Cardiac muscle cell (in vitro differentiated cells and primary cell): ENCODE measurements at regions not wholly inside any gene's neighbourhood (a gene's known extent, or its start where the extent isn't known, plus 50 kb on each side); places are given as distances from the start of the nearest gene placed in this dataset.

Experiments
- DNase-seq, 2 donors: peaks; one replicate each; pipeline versions ENCODE4 v3.0.0 to v3.0.0-alpha.2; 2010 to 2017; ENCODE audit warnings: low read depth in 1 of 2, low spot score in 1 of 2
- H3K27ac ChIP-seq: fragments of 200-600 bp; sonication (generic); 2 replicates; pipeline ENCODE4 v1.5.1; 2016
- H3K27me3 ChIP-seq: fragments of 200-600 bp; sonication (generic); 2 replicates; pipeline ENCODE4 v1.6.0; 2016; ENCODE audit warnings: control low read depth
- H3K36me3 ChIP-seq: fragments of 200-600 bp; sonication (generic); 2 replicates; pipeline ENCODE4 v1.5.1; 2016; ENCODE audit warnings: control low read depth
- H3K4me1 ChIP-seq: fragments of 200-600 bp; sonication (generic); 2 replicates; pipeline ENCODE4 v1.8.1; 2017; ENCODE audit warnings: low read depth, mild to moderate bottlenecking, mixed run types
- H3K4me3 ChIP-seq: fragments of 200-600 bp; sonication (generic); 2 replicates; pipeline ENCODE4 v1.5.1; 2016; ENCODE audit warnings: mild to moderate bottlenecking
- H3K9me3 ChIP-seq: fragments of 200-600 bp; sonication (generic); 2 replicates; pipeline ENCODE4 v1.5.1; 2017; ENCODE audit warnings: low read depth, mild to moderate bottlenecking, control low read depth
- TF ChIP-seq, protein P1 (sequence below): IDR thresholded peaks from 2 replicates; pipeline ENCODE4 v1.5.1; 2012; ENCODE audit warnings: low read depth, mild to moderate bottlenecking, low read length

- TF ChIP-seq, protein P1, sequence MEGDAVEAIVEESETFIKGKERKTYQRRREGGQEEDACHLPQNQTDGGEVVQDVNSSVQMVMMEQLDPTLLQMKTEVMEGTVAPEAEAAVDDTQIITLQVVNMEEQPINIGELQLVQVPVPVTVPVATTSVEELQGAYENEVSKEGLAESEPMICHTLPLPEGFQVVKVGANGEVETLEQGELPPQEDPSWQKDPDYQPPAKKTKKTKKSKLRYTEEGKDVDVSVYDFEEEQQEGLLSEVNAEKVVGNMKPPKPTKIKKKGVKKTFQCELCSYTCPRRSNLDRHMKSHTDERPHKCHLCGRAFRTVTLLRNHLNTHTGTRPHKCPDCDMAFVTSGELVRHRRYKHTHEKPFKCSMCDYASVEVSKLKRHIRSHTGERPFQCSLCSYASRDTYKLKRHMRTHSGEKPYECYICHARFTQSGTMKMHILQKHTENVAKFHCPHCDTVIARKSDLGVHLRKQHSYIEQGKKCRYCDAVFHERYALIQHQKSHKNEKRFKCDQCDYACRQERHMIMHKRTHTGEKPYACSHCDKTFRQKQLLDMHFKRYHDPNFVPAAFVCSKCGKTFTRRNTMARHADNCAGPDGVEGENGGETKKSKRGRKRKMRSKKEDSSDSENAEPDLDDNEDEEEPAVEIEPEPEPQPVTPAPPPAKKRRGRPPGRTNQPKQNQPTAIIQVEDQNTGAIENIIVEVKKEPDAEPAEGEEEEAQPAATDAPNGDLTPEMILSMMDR: no peak
- no peak for DNase-seq
- H3K36me3 ChIP-seq: no peaks in the 10 kb centered on the region
- no peaks in the 10 kb centered on the region for H3K4me1 ChIP-seq
- H3K4me3 ChIP-seq: no peak overlapping the region
- H3K9me3 ChIP-seq: no peaks in the 10 kb centered on the region
- no peaks in the 10 kb centered on the region for H3K27me3 ChIP-seq
- H3K27ac ChIP-seq: no peak overlapping the region
Observed at GRCh38 chr9:113665756-113666155, 202.2 kb downstream of the RGS3 start.

- no peak for DNase-seq
Observed at GRCh38 chr9:113668061-113668460, 204.5 kb downstream of the RGS3 start.

DNA sequence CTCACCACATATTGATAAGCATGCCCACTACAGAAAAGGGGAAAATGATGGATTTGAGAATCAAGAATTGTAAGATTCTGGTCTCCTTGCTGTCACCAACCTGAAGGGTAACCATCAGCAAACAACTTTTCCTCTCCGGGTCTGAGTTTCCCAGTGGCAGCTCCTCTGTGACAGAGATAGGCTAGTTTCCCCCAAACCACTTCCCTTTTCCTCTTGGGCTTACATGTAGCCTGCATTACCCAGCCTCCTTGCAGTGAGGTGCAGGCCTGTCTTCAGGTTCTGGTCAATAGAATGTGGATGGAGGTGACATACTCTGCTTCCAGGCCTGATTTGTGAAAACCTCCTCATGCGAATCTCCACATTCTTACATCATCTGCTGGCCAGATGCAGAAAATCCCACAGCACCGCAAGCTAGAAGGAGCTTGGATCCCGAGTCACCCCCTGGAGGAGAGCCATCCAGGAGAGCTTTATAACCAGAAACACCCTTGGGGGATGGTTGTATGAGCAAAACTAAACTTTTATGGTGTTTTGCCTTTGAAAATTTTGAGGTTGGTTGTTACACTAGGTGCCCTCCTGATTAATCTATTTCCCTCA lies 206.1 kb downstream of the RGS3 start:
- no peak for DNase-seq
- no peak overlapping the region for H3K27ac ChIP-seq
- no peaks in the 10 kb centered on the region for H3K36me3 ChIP-seq
- H3K9me3 ChIP-seq: no peaks in the 10 kb centered on the region
- H3K4me3 ChIP-seq: no peak overlapping the region
- H3K4me1 ChIP-seq: no peaks in the 10 kb centered on the region
- TF ChIP-seq, protein P1: no peak
- H3K27me3 ChIP-seq: no peaks in the 10 kb centered on the region

More at GRCh38 chr9:113668061-113668460, 204.5 kb downstream of the RGS3 start:
- Histone ChIP-seq H3K4me1 (no peaks in the 10 kb centered on the region), H3K9me3 (no peaks in the 10 kb centered on the region), H3K36me3 (no peaks in the 10 kb centered on the region), H3K27ac (no peak overlapping the region), H3K27me3 (no peaks in the 10 kb centered on the region), H3K4me3 (no peak overlapping the region)
- TF ChIP-seq, protein P1: no peak

GRCh38 chr9:113673726-113674125 lies 202.4 kb upstream of the ZNF618 start:
- TF ChIP-seq, protein P1: no peak
- no peaks in the 10 kb centered on the region for H3K27me3 ChIP-seq
- H3K4me1 ChIP-seq: no peaks in the 10 kb centered on the region
- H3K4me3 ChIP-seq: no peak overlapping the region
- H3K36me3 ChIP-seq: no peaks in the 10 kb centered on the region
- DNase-seq: peak in 1 of 2 donors; percentile 29
- H3K27ac ChIP-seq: no peak overlapping the region
- no peaks in the 10 kb centered on the region for H3K9me3 ChIP-seq

DNA sequence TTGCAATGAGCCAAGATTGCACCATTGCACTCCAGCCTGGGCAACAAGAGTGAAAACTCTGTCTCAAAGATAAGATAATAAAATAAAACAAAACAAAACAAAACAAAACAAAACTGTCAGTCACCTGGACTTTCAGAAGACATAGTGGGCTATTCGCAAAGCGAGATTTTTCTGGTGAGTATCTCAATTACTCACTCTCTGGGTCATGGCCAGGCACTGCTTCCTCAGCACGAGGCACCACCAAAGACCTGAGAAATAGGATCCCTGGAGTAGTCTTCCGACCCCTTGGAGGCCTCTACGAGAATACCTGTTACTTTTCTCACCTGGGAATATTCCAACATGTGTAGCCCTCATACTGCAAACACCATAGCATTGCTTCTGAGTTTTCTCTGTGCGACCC lies 201.7 kb upstream of the ZNF618 start:
- Histone ChIP-seq H3K4me3 (no peak overlapping the region), H3K9me3 (no peaks in the 10 kb centered on the region), H3K27ac (no peak overlapping the region), H3K36me3 (no peaks in the 10 kb centered on the region), H3K4me1 (no peaks in the 10 kb centered on the region), H3K27me3 (no peaks in the 10 kb centered on the region)
- TF ChIP-seq, protein P1: no peak
- DNase-seq: peak in 1 of 2 donors; percentile 66
